GM23248 (cell line): ENCODE measurements at regions not wholly inside any gene's neighbourhood (a gene's known extent, or its start where the extent isn't known, plus 50 kb on each side); places are given as distances from the start of the nearest gene placed in this dataset.
A peak's percentile ranks its signal among the peaks of the same experiment; 100 is the strongest.
"Not testable (repeated sequence)": the region's sequence is repeated elsewhere in the genome, so short reads cannot be mapped to it uniquely, and the experiment has no call there.

Source experiments
- DNase-seq: peaks from one replicate; pipeline ENCODE4 v3.0.0-alpha.2; 2015
- H2AFZ ChIP-seq: fragments of 200-600 bp; sonication (generic); 2 replicates; pipeline ENCODE4 v1.6.1; 2016; ENCODE audit warnings: antibody characterized with exemption
- H3F3A ChIP-seq: fragments of 200-600 bp; sonication (generic); 2 replicates; pipeline ENCODE4 v1.6.1; 2016; ENCODE audit warnings: mild to moderate bottlenecking, antibody characterized with exemption, mixed run types; ENCODE audit not compliant: insufficient read depth
- H3K27ac ChIP-seq: fragments of 200-600 bp; sonication (generic); 2 replicates; pipeline ENCODE4 v1.5.1; 2016; ENCODE audit warnings: mild to moderate bottlenecking
- H3K27me3 ChIP-seq: fragments of 200-600 bp; sonication (generic); replicated peaks from 2 replicates; pipeline ENCODE4 v1.6.1; 2016; ENCODE audit warnings: mild to moderate bottlenecking; ENCODE audit not compliant: insufficient read depth
- H3K36me3 ChIP-seq: fragments of 200-600 bp; sonication (generic); 2 replicates; pipeline ENCODE4 v1.6.1; 2016; ENCODE audit warnings: low read depth, mild to moderate bottlenecking
- H3K4me1 ChIP-seq: fragments of 200-600 bp; sonication (generic); 2 replicates; pipeline ENCODE4 v1.6.1; 2016; ENCODE audit warnings: mild to moderate bottlenecking; ENCODE audit not compliant: insufficient read depth
- H3K4me2 ChIP-seq: fragments of 200-600 bp; sonication (generic); one replicate; pipeline ENCODE4 v1.6.1; 2016; ENCODE audit warnings: mild to moderate bottlenecking; ENCODE audit not compliant: unreplicated experiment
- H3K4me3 ChIP-seq: fragments of 200-600 bp; sonication (generic); 2 replicates; pipeline ENCODE4 v1.5.1; 2016; ENCODE audit warnings: mild to moderate bottlenecking
- H3K79me2 ChIP-seq: fragments of 200-600 bp; sonication (generic); 2 replicates; pipeline ENCODE4 v1.6.1; 2016; ENCODE audit warnings: mild to moderate bottlenecking; ENCODE audit not compliant: insufficient read depth
- H3K9ac ChIP-seq: fragments of 200-600 bp; sonication (generic); 2 replicates; pipeline ENCODE4 v1.6.1; 2016; ENCODE audit warnings: mild to moderate bottlenecking
- H3K9me2 ChIP-seq: fragments of 200-600 bp; sonication (generic); 2 replicates; pipeline ENCODE4 v1.6.1; 2016; ENCODE audit warnings: mixed run types, mild to moderate bottlenecking, moderate library complexity; ENCODE audit not compliant: insufficient read depth
- H3K9me3 ChIP-seq: fragments of 200-600 bp; sonication (generic); one replicate; pipeline ENCODE4 v1.6.1; 2017; ENCODE audit warnings: low read depth
- H4K20me1 ChIP-seq: fragments of 200-600 bp; sonication (generic); 2 replicates; pipeline ENCODE4 v1.6.0; 2016; ENCODE audit not compliant: insufficient read depth
- EZH2 ChIP-seq: fragments of 200-600 bp; sonication (generic); IDR thresholded peaks from 2 replicates; pipeline ENCODE4 v1.6.1; 2018; ENCODE audit warnings: antibody characterized with exemption, mild to moderate bottlenecking; ENCODE audit not compliant: insufficient read depth, poor library complexity, severe bottlenecking
- EZH2phosphoT487 ChIP-seq: fragments of 200-600 bp; sonication (generic); IDR thresholded peaks from 2 replicates; pipeline ENCODE4 v1.6.1; 2018; ENCODE audit warnings: antibody characterized with exemption, moderate library complexity, mild to moderate bottlenecking, low read depth; ENCODE audit not compliant: insufficient read depth
- WGBS, 2 experiments: methylation state at CpG; one replicate each; pipeline ENCODE4 v1.1.6; 2015 to 2017; ENCODE audit warnings: low lambda C conversion rate in 2 of 2, low coverage in 1 of 2; ENCODE audit errors: missing lambda C conversion rate in 2 of 2; 5-methylcytosine and 5-hydroxymethylcytosine counted together
- in situ Hi-C: fragments of 300-500 bp; cut with MboI; formaldehyde crosslinking; loops from 2 replicates; pipeline ENCODE4 v1.15.0; 2020

GRCh38 chr2:222364285-222364895 lies 60.0 kb upstream of the SGPP2 start:
- WGBS, 2 experiments, result 19 to 22% methylated on average over 3 of the region's 3 CpGs
- Histone ChIP-seq H3K27ac (no peak overlapping the region), H3K4me1 (no peaks in the 10 kb centered on the region), H3K9me2 (no peaks in the 10 kb centered on the region), H3F3A (no peaks in the 10 kb centered on the region), H3K4me2 (no peak overlapping the region), H3K9me3 (no peaks in the 10 kb centered on the region), H3K36me3 (no peaks in the 10 kb centered on the region), H3K9ac (no peak overlapping the region), H2AFZ (no peak overlapping the region), H3K27me3 (no peaks in the 10 kb centered on the region), H3K79me2 (no peaks in the 10 kb centered on the region), H3K4me3 (no peak overlapping the region), H4K20me1 (no peaks in the 10 kb centered on the region)
- in situ Hi-C loops, result no loop called here
- no peak for TF ChIP-seq EZH2
- no peak for TF ChIP-seq EZH2phosphoT487
- peak; percentile 19 for DNase-seq

- DNase-seq, H3K36me3 ChIP-seq, H3K9me2 ChIP-seq, H3K9ac ChIP-seq, in situ Hi-C loops, H3K4me3 ChIP-seq, H3K4me1 ChIP-seq, H3K79me2 ChIP-seq, H4K20me1 ChIP-seq, H3K9me3 ChIP-seq, H2AFZ ChIP-seq, H3K4me2 ChIP-seq, H3K27me3 ChIP-seq, H3F3A ChIP-seq, H3K27ac ChIP-seq: not testable (repeated sequence)
- 16 to 19% methylated on average over 8 of the region's 8 CpGs for WGBS, 2 experiments
Observed at GRCh38 chr2:222368280-222368679, 56.1 kb upstream of the SGPP2 start.

GRCh38 chr2:222372993-222373392 lies 51.4 kb upstream of the SGPP2 start:
- DNase-seq, result no peak
- H3K79me2 ChIP-seq, result no peaks in the 10 kb centered on the region
- no peak overlapping the region for H3K4me3 ChIP-seq
- TF ChIP-seq EZH2, result no peak
- no peak for TF ChIP-seq EZH2phosphoT487
- H3K27me3 ChIP-seq, result no peaks in the 10 kb centered on the region
- WGBS, 2 experiments, result 9 to 16% methylated on average over 3 of the region's 3 CpGs
- H3K9me2 ChIP-seq, result no peaks in the 10 kb centered on the region
- H2AFZ ChIP-seq, result no peak overlapping the region
- no peak overlapping the region for H3K27ac ChIP-seq
- no peaks in the 10 kb centered on the region for H3K9me3 ChIP-seq
- H4K20me1 ChIP-seq, result no peaks in the 10 kb centered on the region
- H3K4me2 ChIP-seq, result no peak overlapping the region
- H3K36me3 ChIP-seq, result no peaks in the 10 kb centered on the region
- no peak overlapping the region for H3K9ac ChIP-seq
- H3F3A ChIP-seq, result no peaks in the 10 kb centered on the region
- in situ Hi-C loops, result no loop called here
- H3K4me1 ChIP-seq, result no peaks in the 10 kb centered on the region
